ENCODE measurements at regions not wholly inside any gene's neighbourhood (a gene's known extent, or its start where the extent isn't known, plus 50 kb on each side); places are given as distances from the start of the nearest gene placed in this dataset.

GRCh38 chr13:105527127-105527526 is 1008.3 kb downstream of the EFNB2 start:
- no peaks in the 10 kb centered on the region for H3K4me1 ChIP-seq (ENCODE audit: insufficient read depth, low read length)
- H3K9me3 ChIP-seq (ENCODE audit: low read length) = no peaks in the 10 kb centered on the region
- POLR2A ChIA-PET (ENCODE audit: unreplicated experiment) = no interaction called here
- DNase-seq (no peak), ATAC-seq (no peak)
- H3K4me3 ChIP-seq (ENCODE audit: low read length) = no peak overlapping the region
- no TSS peak for BruUV-seq (replicated peaks)
- H3K9ac ChIP-seq (ENCODE audit: low read length) = no peak overlapping the region
- CTCF ChIA-PET = no interaction called here
- no peak for TF ChIP-seq EZH2phosphoT487 (IDR thresholded peaks at IDR 0.05; ENCODE audit: borderline replicate concordance, low read length)
- no peak for TF ChIP-seq CTCF (conservative IDR thresholded peaks at IDR 0.05; ENCODE audit: low read depth, low read length)
- TF ChIP-seq EZH2 (IDR thresholded peaks at IDR 0.05; ENCODE audit: low read length, unreplicated experiment) = no peak
- no peaks in the 10 kb centered on the region for H3K9me2 ChIP-seq (replicated peaks; ENCODE audit: low read length)
- H3F3A ChIP-seq (ENCODE audit: low read length, unreplicated experiment) = no peaks in the 10 kb centered on the region
- no peaks in the 10 kb centered on the region for H3K27me3 ChIP-seq (ENCODE audit: low read length)
- H3K4me2 ChIP-seq (ENCODE audit: low read length) = no peak overlapping the region
- no peak overlapping the region for H3K27ac ChIP-seq (ENCODE audit: low read length)
- intact Hi-C loops (cut with micrococcal nuclease) = no loop called here
- no peaks in the 10 kb centered on the region for H3K79me2 ChIP-seq (ENCODE audit: low read length)
- H2AFZ ChIP-seq (ENCODE audit: low read length) = no peak overlapping the region
- H4K20me1 ChIP-seq (ENCODE audit: low read length) = no peaks in the 10 kb centered on the region
- no peaks in the 10 kb centered on the region for H3K36me3 ChIP-seq (ENCODE audit: low read depth, low read length)

DNA sequence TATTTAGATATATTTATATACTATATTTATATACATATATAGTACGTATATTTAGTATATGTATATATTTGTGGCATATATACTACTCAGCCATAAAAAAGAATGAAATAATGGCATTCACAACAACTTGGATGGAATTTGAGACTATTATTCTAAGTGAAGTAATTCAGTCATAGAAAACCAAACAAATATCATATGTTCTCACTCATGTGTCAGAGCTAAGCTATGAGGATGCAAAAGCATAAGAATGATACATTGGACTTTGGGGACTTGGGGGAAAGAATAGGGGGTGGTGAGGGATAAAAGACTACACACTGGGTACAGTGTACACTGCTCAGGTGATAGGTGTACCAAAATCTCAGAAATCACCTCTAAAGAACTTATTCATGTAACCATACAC is 1015.7 kb downstream of the EFNB2 start:
- ChIA-PET POLR2A (ENCODE audit: unreplicated experiment) (no interaction called here), CTCF (no interaction called here)
- no peak overlapping the region for H3K4me2 ChIP-seq (ENCODE audit: low read length)
- no peaks in the 10 kb centered on the region for H4K20me1 ChIP-seq (ENCODE audit: low read length)
- no peak overlapping the region for H3K4me3 ChIP-seq (ENCODE audit: low read length)
- BruUV-seq (replicated peaks) = no TSS peak
- no peak overlapping the region for H2AFZ ChIP-seq (ENCODE audit: low read length)
- H3F3A ChIP-seq (ENCODE audit: low read length, unreplicated experiment) = no peaks in the 10 kb centered on the region
- no peaks in the 10 kb centered on the region for H3K27me3 ChIP-seq (ENCODE audit: low read length)
- no peaks in the 10 kb centered on the region for H3K9me2 ChIP-seq (replicated peaks; ENCODE audit: low read length)
- H3K9me3 ChIP-seq (ENCODE audit: low read length) = no peaks in the 10 kb centered on the region
- H3K36me3 ChIP-seq (ENCODE audit: low read depth, low read length) = no peaks in the 10 kb centered on the region
- TF ChIP-seq EZH2 (IDR thresholded peaks at IDR 0.05; ENCODE audit: low read length, unreplicated experiment) = no peak
- no peak for TF ChIP-seq EZH2phosphoT487 (IDR thresholded peaks at IDR 0.05; ENCODE audit: borderline replicate concordance, low read length)
- TF ChIP-seq CTCF (conservative IDR thresholded peaks at IDR 0.05; ENCODE audit: low read depth, low read length) = no peak
- no peak overlapping the region for H3K27ac ChIP-seq (ENCODE audit: low read length)
- no peaks in the 10 kb centered on the region for H3K79me2 ChIP-seq (ENCODE audit: low read length)
- intact Hi-C loops (cut with micrococcal nuclease) = no loop called here
- ATAC-seq (no peak), DNase-seq (no peak)
- H3K9ac ChIP-seq (ENCODE audit: low read length) = no peak overlapping the region
- H3K4me1 ChIP-seq (ENCODE audit: insufficient read depth, low read length) = no peaks in the 10 kb centered on the region

DNA sequence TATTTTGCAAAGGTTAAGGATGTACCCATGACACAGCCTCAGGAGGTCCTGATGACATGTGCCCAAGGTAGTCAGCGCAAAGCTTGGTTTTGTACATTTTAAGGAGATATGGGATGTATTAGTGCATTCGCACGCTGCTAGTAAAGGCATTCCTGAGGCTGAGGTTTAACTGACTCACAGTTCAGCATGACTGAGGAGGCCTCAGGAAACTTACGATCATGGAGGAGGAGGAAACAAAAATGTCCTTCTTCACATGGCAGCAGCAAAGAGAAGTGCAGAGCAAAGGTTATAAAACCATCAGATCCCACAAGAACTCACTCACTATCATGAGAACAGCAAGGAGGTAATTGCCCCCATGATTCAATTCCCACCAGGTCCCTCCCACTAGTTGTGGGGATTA is 1017.4 kb downstream of the EFNB2 start:
- Histone ChIP-seq H3K9me3 (ENCODE audit: low read length) (no peaks in the 10 kb centered on the region), H3K9ac (ENCODE audit: low read length) (no peak overlapping the region), H4K20me1 (ENCODE audit: low read length) (no peaks in the 10 kb centered on the region), H3F3A (ENCODE audit: low read length, unreplicated experiment) (no peaks in the 10 kb centered on the region), H3K4me2 (ENCODE audit: low read length) (no peak overlapping the region), H3K9me2 (replicated peaks; ENCODE audit: low read length) (no peaks in the 10 kb centered on the region), H3K27me3 (ENCODE audit: low read length) (no peaks in the 10 kb centered on the region), H3K79me2 (ENCODE audit: low read length) (no peaks in the 10 kb centered on the region), H3K4me3 (ENCODE audit: low read length) (no peak overlapping the region), H3K36me3 (ENCODE audit: low read depth, low read length) (no peaks in the 10 kb centered on the region), H3K4me1 (ENCODE audit: insufficient read depth, low read length) (no peaks in the 10 kb centered on the region), H2AFZ (ENCODE audit: low read length) (no peak overlapping the region), H3K27ac (ENCODE audit: low read length) (no peak overlapping the region)
- TF ChIP-seq EZH2phosphoT487 (IDR thresholded peaks at IDR 0.05; ENCODE audit: borderline replicate concordance, low read length) = no peak
- TF ChIP-seq CTCF (conservative IDR thresholded peaks at IDR 0.05; ENCODE audit: low read depth, low read length) = no peak
- TF ChIP-seq EZH2 (IDR thresholded peaks at IDR 0.05; ENCODE audit: low read length, unreplicated experiment) = no peak
- ChIA-PET CTCF (no interaction called here), POLR2A (ENCODE audit: unreplicated experiment) (no interaction called here)
- intact Hi-C loops (cut with micrococcal nuclease) = no loop called here
- no peak for DNase-seq
- no TSS peak for BruUV-seq (replicated peaks)
- ATAC-seq = no peak
